ENCODE measurements at regions not wholly inside any gene's neighbourhood (a gene's known extent, or its start where the extent isn't known, plus 50 kb on each side); places are given as distances from the start of the nearest gene placed in this dataset.
"Not testable (repeated sequence)": the region's sequence is repeated elsewhere in the genome, so short reads cannot be mapped to it uniquely, and the experiment has no call there.

GRCh38 chr15:101961765-101962164 lies 149.8 kb downstream of the OR4F15 start:
- not testable (repeated sequence) for ATAC-seq (replicated peaks); H3K27me3 Mint-ChIP-seq; H3K4me1 Mint-ChIP-seq (ENCODE audit: low read depth in 2 of 2); H3K9me3 Mint-ChIP-seq; H3K4me3 Mint-ChIP-seq; H3K36me3 Mint-ChIP-seq (ENCODE audit: insufficient read depth); DNase-seq; H3K27ac Mint-ChIP-seq

- H3K4me1 Mint-ChIP-seq (ENCODE audit: low read depth in 2 of 2); H3K4me3 Mint-ChIP-seq; H3K27ac Mint-ChIP-seq; H3K27me3 Mint-ChIP-seq; H3K36me3 Mint-ChIP-seq (ENCODE audit: insufficient read depth); H3K9me3 Mint-ChIP-seq; DNase-seq; ATAC-seq (replicated peaks): not testable (repeated sequence)
Measured at GRCh38 chr15:101963687-101964086, 151.7 kb downstream of the OR4F15 start.

GRCh38 chr15:101965353-101965752 lies 153.4 kb downstream of the OR4F15 start:
- H3K4me3 Mint-ChIP-seq; DNase-seq; H3K4me1 Mint-ChIP-seq (ENCODE audit: low read depth in 2 of 2); H3K36me3 Mint-ChIP-seq (ENCODE audit: insufficient read depth); H3K27me3 Mint-ChIP-seq; ATAC-seq (replicated peaks); H3K9me3 Mint-ChIP-seq: not testable (repeated sequence)
- peak overlapping the region in 1 of 2 donors; percentile 28 for H3K27ac Mint-ChIP-seq

GRCh38 chr15:101965860-101966259 lies 153.9 kb downstream of the OR4F15 start:
- H3K4me1 Mint-ChIP-seq (ENCODE audit: low read depth in 2 of 2); H3K9me3 Mint-ChIP-seq; ATAC-seq (replicated peaks); DNase-seq; H3K4me3 Mint-ChIP-seq; H3K36me3 Mint-ChIP-seq (ENCODE audit: insufficient read depth); H3K27me3 Mint-ChIP-seq: not testable (repeated sequence)
- peak overlapping the region in 1 of 2 donors; percentile 28 for H3K27ac Mint-ChIP-seq

GRCh38 chr15:101967364-101967763 lies 155.4 kb downstream of the OR4F15 start:
- ATAC-seq (replicated peaks); DNase-seq; H3K36me3 Mint-ChIP-seq (ENCODE audit: insufficient read depth); H3K27ac Mint-ChIP-seq; H3K4me1 Mint-ChIP-seq (ENCODE audit: low read depth in 2 of 2); H3K4me3 Mint-ChIP-seq; H3K27me3 Mint-ChIP-seq; H3K9me3 Mint-ChIP-seq: not testable (repeated sequence)

GRCh38 chr15:101970605-101971004 lies 158.6 kb downstream of the OR4F15 start:
- H3K36me3 Mint-ChIP-seq (ENCODE audit: insufficient read depth); DNase-seq; H3K27ac Mint-ChIP-seq; H3K9me3 Mint-ChIP-seq; H3K4me3 Mint-ChIP-seq; H3K4me1 Mint-ChIP-seq (ENCODE audit: low read depth in 2 of 2); H3K27me3 Mint-ChIP-seq; ATAC-seq (replicated peaks): not testable (repeated sequence)

GRCh38 chr15:101977281-101977680 lies 165.3 kb downstream of the OR4F15 start:
- not testable (repeated sequence) for ATAC-seq (replicated peaks); H3K27ac Mint-ChIP-seq; H3K27me3 Mint-ChIP-seq; H3K9me3 Mint-ChIP-seq; DNase-seq; H3K36me3 Mint-ChIP-seq (ENCODE audit: insufficient read depth); H3K4me1 Mint-ChIP-seq (ENCODE audit: low read depth in 2 of 2); H3K4me3 Mint-ChIP-seq

GRCh38 chr15:101980206-101980910 lies 168.4 kb downstream of the OR4F15 start:
- not testable (repeated sequence) for H3K27me3 Mint-ChIP-seq; H3K4me1 Mint-ChIP-seq (ENCODE audit: low read depth in 2 of 2); H3K27ac Mint-ChIP-seq; ATAC-seq (replicated peaks); H3K4me3 Mint-ChIP-seq; H3K9me3 Mint-ChIP-seq; H3K36me3 Mint-ChIP-seq (ENCODE audit: insufficient read depth)
- DNase-seq: peak in 2 of 3 experiments; percentile 7 to 23

Measured in effector memory CD8-positive, alpha-beta T cell (primary cell).